ENCODE measurements at regions not wholly inside any gene's neighbourhood (a gene's known extent, or its start where the extent isn't known, plus 50 kb on each side); places are given as distances from the start of the nearest gene placed in this dataset.

DNA sequence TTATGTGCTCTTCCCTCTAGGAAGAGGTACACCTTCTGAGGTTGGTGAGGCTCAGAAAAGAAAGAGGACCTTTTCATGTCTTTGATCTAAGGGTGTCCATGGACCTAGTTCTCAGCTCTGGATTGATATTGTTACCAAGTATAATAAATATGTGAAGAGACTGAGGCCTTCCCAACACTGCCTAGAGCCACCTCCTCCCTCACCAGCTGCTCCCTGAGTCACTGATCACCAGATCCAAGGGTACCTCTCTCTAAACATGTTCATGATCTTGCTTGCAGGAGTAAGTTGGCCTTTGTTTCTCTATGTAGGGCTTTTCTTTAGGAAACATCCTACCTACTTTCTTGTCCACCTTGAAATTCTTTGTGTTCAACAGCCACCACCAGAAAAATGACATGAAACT is 218.8 kb upstream of the ADRA1B start:
- no peak for TF ChIP-seq CTCF (IDR thresholded peaks at IDR 0.05)
- no peak for TF ChIP-seq POLR2A (IDR thresholded peaks at IDR 0.05)

Measured in uterus (tissue), 2 donors.